NB4 (cell line): ENCODE measurements at regions not wholly inside any gene's neighbourhood (a gene's known extent, or its start where the extent isn't known, plus 50 kb on each side); places are given as distances from the start of the nearest gene placed in this dataset.

Source experiments
- MYC ChIP-seq: IDR thresholded peaks from 2 replicates; pipeline ENCODE4 v1.6.1; 2011; ENCODE audit warnings: low read depth, low read length
- POLR2A ChIP-seq: IDR thresholded peaks from 2 replicates; pipeline ENCODE4 v1.6.1; 2011; ENCODE audit warnings: mild to moderate bottlenecking; ENCODE audit not compliant: insufficient read length; ENCODE audit errors: extremely low read depth
- TF ChIP-seq, protein P1 (sequence below): IDR thresholded peaks from one replicate; pipeline ENCODE4 v1.5.1; 2012; ENCODE audit warnings: low read depth, low read length

DNA sequence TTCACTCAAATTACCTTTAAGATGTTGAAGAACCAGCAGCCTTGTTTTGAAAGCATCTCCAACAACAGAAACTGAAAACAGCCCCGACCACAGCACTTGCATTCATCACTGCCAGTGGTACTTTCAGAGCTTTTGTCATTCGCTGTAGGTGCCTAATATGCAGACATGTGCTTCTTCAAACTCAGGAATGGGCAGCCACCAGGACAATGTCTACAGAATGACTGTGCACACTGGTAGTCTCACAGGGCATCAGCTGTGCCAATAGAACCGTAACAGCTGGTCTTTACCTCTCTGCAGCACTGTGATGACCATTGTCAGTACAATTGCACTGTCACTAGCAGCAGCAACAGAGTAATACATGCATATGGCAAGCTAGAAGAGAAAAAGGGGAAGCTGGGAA lies 1149.7 kb downstream of the STPG2 start:
- TF ChIP-seq, protein P1, sequence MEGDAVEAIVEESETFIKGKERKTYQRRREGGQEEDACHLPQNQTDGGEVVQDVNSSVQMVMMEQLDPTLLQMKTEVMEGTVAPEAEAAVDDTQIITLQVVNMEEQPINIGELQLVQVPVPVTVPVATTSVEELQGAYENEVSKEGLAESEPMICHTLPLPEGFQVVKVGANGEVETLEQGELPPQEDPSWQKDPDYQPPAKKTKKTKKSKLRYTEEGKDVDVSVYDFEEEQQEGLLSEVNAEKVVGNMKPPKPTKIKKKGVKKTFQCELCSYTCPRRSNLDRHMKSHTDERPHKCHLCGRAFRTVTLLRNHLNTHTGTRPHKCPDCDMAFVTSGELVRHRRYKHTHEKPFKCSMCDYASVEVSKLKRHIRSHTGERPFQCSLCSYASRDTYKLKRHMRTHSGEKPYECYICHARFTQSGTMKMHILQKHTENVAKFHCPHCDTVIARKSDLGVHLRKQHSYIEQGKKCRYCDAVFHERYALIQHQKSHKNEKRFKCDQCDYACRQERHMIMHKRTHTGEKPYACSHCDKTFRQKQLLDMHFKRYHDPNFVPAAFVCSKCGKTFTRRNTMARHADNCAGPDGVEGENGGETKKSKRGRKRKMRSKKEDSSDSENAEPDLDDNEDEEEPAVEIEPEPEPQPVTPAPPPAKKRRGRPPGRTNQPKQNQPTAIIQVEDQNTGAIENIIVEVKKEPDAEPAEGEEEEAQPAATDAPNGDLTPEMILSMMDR = no peak
- TF ChIP-seq MYC (no peak), POLR2A (no peak)
